Ishikawa (cell line): ENCODE measurements at regions not wholly inside any gene's neighbourhood (a gene's known extent, or its start where the extent isn't known, plus 50 kb on each side); places are given as distances from the start of the nearest gene placed in this dataset.

ENCODE experiments used
- CEBPB ChIP-seq: IDR thresholded peaks from 2 replicates; pipeline ENCODE4 v1.6.1; 2012
- CREB1 ChIP-seq: IDR thresholded peaks from 2 replicates; pipeline ENCODE4 v1.6.1; 2012; ENCODE audit warnings: low read depth
- EGR1 ChIP-seq: IDR thresholded peaks from 2 replicates; pipeline ENCODE4 v1.6.1; 2012
- EP300 ChIP-seq: IDR thresholded peaks from 2 replicates; pipeline ENCODE4 v1.6.1; 2012; ENCODE audit warnings: borderline replicate concordance
- FOXM1 ChIP-seq: IDR thresholded peaks from 2 replicates; pipeline ENCODE4 v1.6.1; 2012; ENCODE audit warnings: low read depth, borderline replicate concordance
- MAX ChIP-seq: IDR thresholded peaks from 2 replicates; pipeline ENCODE4 v1.6.1; 2012
- RAD21 ChIP-seq: IDR thresholded peaks from 2 replicates; pipeline ENCODE4 v1.6.1; 2012; ENCODE audit warnings: low read depth
- REST ChIP-seq: IDR thresholded peaks from 2 replicates; pipeline ENCODE4 v1.6.1; 2012; ENCODE audit warnings: low read depth, mild to moderate bottlenecking
- TAF1 ChIP-seq: IDR thresholded peaks from 2 replicates; pipeline ENCODE4 v1.6.1; 2012; ENCODE audit warnings: low read depth, mild to moderate bottlenecking
- TCF12 ChIP-seq: IDR thresholded peaks from 2 replicates; pipeline ENCODE4 v1.6.1; 2012; ENCODE audit warnings: low read depth
- USF1 ChIP-seq: IDR thresholded peaks from 2 replicates; pipeline ENCODE4 v1.6.1; 2012
- YY1 ChIP-seq: IDR thresholded peaks from 2 replicates; pipeline ENCODE4 v1.6.1; 2012; ENCODE audit warnings: low read depth
- ZBTB7A ChIP-seq: IDR thresholded peaks from 2 replicates; pipeline ENCODE4 v1.6.1; 2012; ENCODE audit warnings: low read depth

DNA sequence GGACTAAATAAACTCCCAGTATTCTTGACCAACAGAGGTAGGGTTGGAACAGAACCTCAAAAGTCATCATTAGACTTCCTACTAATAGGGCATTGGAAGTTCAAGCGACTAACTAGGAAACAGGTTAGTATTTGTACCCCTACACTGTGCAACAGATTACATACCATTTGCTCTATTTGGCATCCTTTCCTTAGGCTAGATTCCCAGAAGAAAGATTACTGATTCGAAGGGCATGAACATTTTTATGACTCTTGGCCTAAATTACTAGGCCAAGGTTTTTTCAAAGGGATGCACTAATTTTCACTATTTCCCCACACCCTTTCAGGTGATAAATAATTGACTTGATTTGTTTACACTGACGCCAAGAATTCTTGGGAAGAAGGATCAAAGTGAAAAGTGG, 104.8 kb upstream of the CYP1B1 start:
- TF ChIP-seq YY1 (no peak), TCF12 (no peak), REST (no peak), ZBTB7A (no peak), EGR1 (no peak), MAX (no peak), RAD21 (no peak), EP300 (no peak), FOXM1 (no peak), CEBPB (no peak), CREB1 (no peak), USF1 (no peak), TAF1 (no peak)
